ENCODE measurements at regions not wholly inside any gene's neighbourhood (a gene's known extent, or its start where the extent isn't known, plus 50 kb on each side); places are given as distances from the start of the nearest gene placed in this dataset.

GRCh38 chr10:131681122-131681521 lies 219.7 kb upstream of the PPP2R2D start:
- ATAC-seq, result no peak
- no peaks in the 10 kb centered on the region for H3K4me1 Mint-ChIP-seq (ENCODE audit: low read depth)
- no peak overlapping the region for H3K4me3 Mint-ChIP-seq
- DNase-seq, result no peak
- no peaks in the 10 kb centered on the region for H3K9me3 Mint-ChIP-seq
- H3K36me3 Mint-ChIP-seq (ENCODE audit: insufficient read depth), result no peaks in the 10 kb centered on the region
- H3K27me3 Mint-ChIP-seq (ENCODE audit: low read depth), result peaks cover 9% of the 10 kb centered on the region

GRCh38 chr10:131681656-131682055 lies 219.2 kb upstream of the PPP2R2D start:
- Mint-ChIP-seq H3K36me3 (ENCODE audit: insufficient read depth) (no peaks in the 10 kb centered on the region), H3K4me1 (ENCODE audit: low read depth) (no peaks in the 10 kb centered on the region), H3K9me3 (no peaks in the 10 kb centered on the region), H3K27me3 (ENCODE audit: low read depth) (peaks cover 9% of the 10 kb centered on the region), H3K4me3 (no peak overlapping the region)
- no peak for DNase-seq
- ATAC-seq, result no peak

GRCh38 chr10:131682271-131682962 lies 218.4 kb upstream of the PPP2R2D start:
- Mint-ChIP-seq H3K27me3 (ENCODE audit: low read depth) (peaks cover 9% of the 10 kb centered on the region), H3K9me3 (no peaks in the 10 kb centered on the region), H3K4me1 (ENCODE audit: low read depth) (no peaks in the 10 kb centered on the region), H3K36me3 (ENCODE audit: insufficient read depth) (no peaks in the 10 kb centered on the region), H3K4me3 (no peak overlapping the region)
- ATAC-seq (no peak), DNase-seq (no peak)

GRCh38 chr10:131683281-131683861 lies 217.4 kb upstream of the PPP2R2D start:
- no peak overlapping the region for H3K4me3 Mint-ChIP-seq
- no peaks in the 10 kb centered on the region for H3K36me3 Mint-ChIP-seq (ENCODE audit: insufficient read depth)
- ATAC-seq, result no peak
- no peaks in the 10 kb centered on the region for H3K9me3 Mint-ChIP-seq
- no peaks in the 10 kb centered on the region for H3K4me1 Mint-ChIP-seq (ENCODE audit: low read depth)
- peaks cover 6% of the 10 kb centered on the region for H3K27me3 Mint-ChIP-seq (ENCODE audit: low read depth)
- no peak for DNase-seq

- Mint-ChIP-seq H3K4me1 (ENCODE audit: low read depth) (no peaks in the 10 kb centered on the region), H3K36me3 (ENCODE audit: insufficient read depth) (no peaks in the 10 kb centered on the region), H3K27me3 (ENCODE audit: low read depth) (peaks cover 5% of the 10 kb centered on the region), H3K9me3 (no peaks in the 10 kb centered on the region), H3K4me3 (no peak overlapping the region)
- no peak for DNase-seq
- ATAC-seq, result no peak
These were observed 216.9 kb upstream of the PPP2R2D start for GRCh38 chr10:131683941-131684340.

- Mint-ChIP-seq H3K27me3 (ENCODE audit: low read depth) (peaks cover 2% of the 10 kb centered on the region), H3K4me3 (no peak overlapping the region), H3K4me1 (ENCODE audit: low read depth) (no peaks in the 10 kb centered on the region), H3K9me3 (no peaks in the 10 kb centered on the region), H3K36me3 (ENCODE audit: insufficient read depth) (no peaks in the 10 kb centered on the region)
- ATAC-seq (no peak), DNase-seq (no peak)
These were observed 215.8 kb upstream of the PPP2R2D start for GRCh38 chr10:131685007-131685406.

GRCh38 chr10:131685576-131685975 lies 215.2 kb upstream of the PPP2R2D start:
- no peaks in the 10 kb centered on the region for H3K9me3 Mint-ChIP-seq
- DNase-seq (no peak), ATAC-seq (no peak)
- no peak overlapping the region for H3K4me3 Mint-ChIP-seq
- peaks cover under 1% of the 10 kb centered on the region for H3K27me3 Mint-ChIP-seq (ENCODE audit: low read depth)
- H3K36me3 Mint-ChIP-seq (ENCODE audit: insufficient read depth), result no peaks in the 10 kb centered on the region
- no peaks in the 10 kb centered on the region for H3K4me1 Mint-ChIP-seq (ENCODE audit: low read depth)

GRCh38 chr10:131686781-131687420 lies 213.9 kb upstream of the PPP2R2D start:
- DNase-seq, result no peak
- Mint-ChIP-seq H3K4me3 (no peak overlapping the region), H3K36me3 (ENCODE audit: insufficient read depth) (no peaks in the 10 kb centered on the region), H3K9me3 (no peaks in the 10 kb centered on the region), H3K4me1 (ENCODE audit: low read depth) (no peaks in the 10 kb centered on the region), H3K27me3 (ENCODE audit: low read depth) (peaks cover 2% of the 10 kb centered on the region)
- ATAC-seq, result no peak

- H3K4me1 Mint-ChIP-seq (ENCODE audit: low read depth), result no peaks in the 10 kb centered on the region
- DNase-seq, result no peak
- no peak overlapping the region for H3K4me3 Mint-ChIP-seq
- peaks cover 6% of the 10 kb centered on the region for H3K27me3 Mint-ChIP-seq (ENCODE audit: low read depth)
- ATAC-seq, result no peak
- H3K36me3 Mint-ChIP-seq (ENCODE audit: insufficient read depth), result no peaks in the 10 kb centered on the region
- no peaks in the 10 kb centered on the region for H3K9me3 Mint-ChIP-seq
These were observed 212.5 kb upstream of the PPP2R2D start for GRCh38 chr10:131688304-131688703.

GRCh38 chr10:131689016-131689415 lies 211.8 kb upstream of the PPP2R2D start:
- no peaks in the 10 kb centered on the region for H3K9me3 Mint-ChIP-seq
- DNase-seq (no peak), ATAC-seq (no peak)
- no peaks in the 10 kb centered on the region for H3K36me3 Mint-ChIP-seq (ENCODE audit: insufficient read depth)
- H3K4me3 Mint-ChIP-seq, result no peak overlapping the region
- no peaks in the 10 kb centered on the region for H3K4me1 Mint-ChIP-seq (ENCODE audit: low read depth)
- H3K27me3 Mint-ChIP-seq (ENCODE audit: low read depth), result peaks cover 7% of the 10 kb centered on the region

- H3K4me3 Mint-ChIP-seq, result no peak overlapping the region
- H3K9me3 Mint-ChIP-seq, result no peaks in the 10 kb centered on the region
- DNase-seq (no peak), ATAC-seq (no peak)
- peaks cover 7% of the 10 kb centered on the region for H3K27me3 Mint-ChIP-seq (ENCODE audit: low read depth)
- H3K4me1 Mint-ChIP-seq (ENCODE audit: low read depth), result no peaks in the 10 kb centered on the region
- H3K36me3 Mint-ChIP-seq (ENCODE audit: insufficient read depth), result no peaks in the 10 kb centered on the region
These were observed 211.3 kb upstream of the PPP2R2D start for GRCh38 chr10:131689486-131689885.

GRCh38 chr10:131689954-131690757 lies 210.7 kb upstream of the PPP2R2D start:
- no peaks in the 10 kb centered on the region for H3K4me1 Mint-ChIP-seq (ENCODE audit: low read depth)
- no peak for DNase-seq
- H3K36me3 Mint-ChIP-seq (ENCODE audit: insufficient read depth), result no peaks in the 10 kb centered on the region
- ATAC-seq, result no peak
- H3K4me3 Mint-ChIP-seq, result no peak overlapping the region
- H3K9me3 Mint-ChIP-seq, result no peaks in the 10 kb centered on the region
- peaks cover 7% of the 10 kb centered on the region for H3K27me3 Mint-ChIP-seq (ENCODE audit: low read depth)

GRCh38 chr10:131690805-131691239 lies 210.0 kb upstream of the PPP2R2D start:
- Mint-ChIP-seq H3K9me3 (no peaks in the 10 kb centered on the region), H3K36me3 (ENCODE audit: insufficient read depth) (no peaks in the 10 kb centered on the region), H3K27me3 (ENCODE audit: low read depth) (peaks cover 7% of the 10 kb centered on the region), H3K4me3 (no peak overlapping the region), H3K4me1 (ENCODE audit: low read depth) (no peaks in the 10 kb centered on the region)
- ATAC-seq (no peak), DNase-seq (no peak)

GRCh38 chr10:131691481-131692090 lies 209.2 kb upstream of the PPP2R2D start:
- no peak overlapping the region for H3K4me3 Mint-ChIP-seq
- no peaks in the 10 kb centered on the region for H3K9me3 Mint-ChIP-seq
- DNase-seq, result no peak
- peaks cover 7% of the 10 kb centered on the region for H3K27me3 Mint-ChIP-seq (ENCODE audit: low read depth)
- no peaks in the 10 kb centered on the region for H3K4me1 Mint-ChIP-seq (ENCODE audit: low read depth)
- ATAC-seq, result no peak
- H3K36me3 Mint-ChIP-seq (ENCODE audit: insufficient read depth), result no peaks in the 10 kb centered on the region
